HG03432 (cell line): ENCODE measurements at regions not wholly inside any gene's neighbourhood (a gene's known extent, or its start where the extent isn't known, plus 50 kb on each side); places are given as distances from the start of the nearest gene placed in this dataset.
"Not testable (repeated sequence)": the region's sequence is repeated elsewhere in the genome, so short reads cannot be mapped to it uniquely, and the experiment has no call there.

Experiments
- ATAC-seq: cut with Tn5 transposase; IDR thresholded peaks from one replicate; pipeline ENCODE4 v1.9.1; 2021; ENCODE audit warnings: mild to moderate bottlenecking, moderate library complexity; ENCODE audit not compliant: unreplicated experiment

DNA sequence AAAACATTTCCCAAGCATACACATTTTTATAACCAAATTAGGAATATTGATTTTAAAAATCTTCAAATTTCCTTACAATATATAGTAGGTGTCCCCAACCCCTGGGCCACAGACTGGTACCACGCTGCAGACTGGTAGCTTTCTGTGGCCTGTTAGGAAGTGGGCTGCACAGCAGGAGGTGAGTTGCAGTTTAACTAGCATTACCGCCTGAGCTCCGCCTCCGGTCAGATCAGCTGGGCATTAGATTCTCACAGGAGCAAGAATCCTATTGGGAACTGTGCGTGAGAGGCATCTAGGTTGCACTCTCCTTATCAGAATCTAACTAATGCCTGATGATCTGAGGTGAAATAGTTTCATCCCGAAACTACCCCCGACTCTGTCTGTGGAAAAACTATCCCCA, 62.1 kb downstream of the ZWINT start:
- no peak for ATAC-seq

DNA sequence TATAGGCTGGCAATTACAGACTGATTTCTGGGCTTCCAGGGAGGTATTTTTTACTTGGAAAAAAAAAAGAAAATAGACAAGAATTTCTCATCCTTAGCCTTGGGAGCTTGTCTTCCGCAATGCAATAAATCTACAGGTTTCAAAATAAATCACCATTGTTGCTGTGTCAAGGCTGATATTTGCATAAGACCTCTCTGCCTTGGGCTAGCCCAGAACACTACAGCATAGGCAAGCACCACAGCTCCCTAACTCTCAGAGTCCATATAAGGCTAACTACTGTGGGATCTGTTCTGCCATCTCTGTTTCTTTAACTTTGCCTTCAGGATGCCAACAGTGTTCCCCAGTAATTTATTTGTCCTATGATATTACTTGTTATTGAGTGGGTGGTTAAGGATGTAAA, 64.4 kb downstream of the ZWINT start:
- peak; percentile 90 for ATAC-seq

DNA sequence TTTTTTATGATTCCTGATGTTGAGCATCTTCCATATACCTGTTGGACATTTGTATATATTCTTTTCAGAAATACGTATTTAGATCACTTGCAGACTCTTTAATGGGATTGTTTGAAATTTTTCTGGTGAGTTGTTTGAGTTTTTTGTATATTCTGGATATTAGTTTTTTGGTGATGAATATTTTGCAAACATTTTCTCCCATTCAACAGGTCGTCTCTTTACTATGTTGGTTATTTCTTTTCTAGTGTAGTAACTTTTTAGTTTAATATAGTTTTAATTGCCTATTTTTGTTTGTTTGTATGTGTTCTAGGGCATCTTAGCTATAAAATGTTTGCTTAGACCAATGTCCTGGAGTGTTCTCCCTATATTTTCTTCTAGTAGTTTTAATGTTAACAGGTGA, 72.7 kb downstream of the ZWINT start:
- no peak for ATAC-seq

DNA sequence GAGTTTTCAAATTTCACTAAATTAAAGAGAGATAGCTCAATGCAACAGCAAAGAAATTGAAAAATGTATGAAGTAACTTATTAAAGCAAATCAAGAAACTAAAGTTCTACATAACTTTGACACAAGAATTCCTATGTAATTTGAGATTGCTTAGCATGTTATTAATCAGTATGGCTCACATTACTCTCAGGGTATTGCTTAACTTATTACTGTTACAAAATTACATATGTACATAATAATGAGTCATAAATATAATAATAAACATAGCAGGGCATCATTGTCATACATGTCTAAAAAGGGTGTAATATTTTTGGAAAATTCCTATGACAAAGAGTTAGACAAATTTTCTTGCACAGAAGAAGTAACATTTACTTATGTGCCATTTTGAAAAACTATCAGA, 75.0 kb downstream of the ZWINT start:
- no peak for ATAC-seq

DNA sequence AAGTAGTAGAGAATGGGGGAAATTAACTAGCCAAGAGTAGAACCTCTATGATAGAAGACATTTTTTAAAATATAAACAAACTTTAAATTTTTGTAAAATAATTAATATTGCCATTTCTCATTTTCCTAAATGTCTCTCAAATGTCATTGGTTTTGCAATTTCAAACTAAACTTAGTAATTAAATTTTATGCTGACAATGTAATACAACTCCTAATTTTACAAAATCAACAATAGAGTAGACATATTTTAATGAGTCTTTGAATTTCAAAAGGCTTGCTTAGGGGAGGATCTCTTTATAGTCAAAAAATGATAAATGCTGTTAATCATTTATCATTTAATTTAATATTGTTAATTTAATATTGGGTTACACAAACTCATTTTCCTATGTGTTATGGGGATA, 81.8 kb downstream of the ZWINT start:
- no peak for ATAC-seq

DNA sequence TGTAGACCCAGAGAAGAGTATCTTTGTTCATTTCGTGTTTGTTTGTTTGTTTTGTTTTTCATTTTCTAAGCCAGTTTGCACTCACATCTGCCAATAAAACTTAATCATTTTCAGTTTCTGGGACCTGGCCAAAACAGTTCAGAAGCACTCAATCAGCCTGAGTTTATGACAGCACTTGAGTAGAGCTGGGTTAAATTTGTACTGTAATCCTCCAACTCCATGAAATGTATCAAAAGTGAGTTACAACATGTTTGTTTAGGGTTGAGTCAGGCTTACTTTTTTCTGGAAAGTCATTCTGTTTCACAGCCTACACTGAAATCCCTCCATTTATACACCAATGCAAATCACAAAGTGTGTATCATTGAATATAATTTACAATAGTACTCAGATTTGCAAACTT, 91.9 kb downstream of the ZWINT start:
- ATAC-seq: no peak

DNA sequence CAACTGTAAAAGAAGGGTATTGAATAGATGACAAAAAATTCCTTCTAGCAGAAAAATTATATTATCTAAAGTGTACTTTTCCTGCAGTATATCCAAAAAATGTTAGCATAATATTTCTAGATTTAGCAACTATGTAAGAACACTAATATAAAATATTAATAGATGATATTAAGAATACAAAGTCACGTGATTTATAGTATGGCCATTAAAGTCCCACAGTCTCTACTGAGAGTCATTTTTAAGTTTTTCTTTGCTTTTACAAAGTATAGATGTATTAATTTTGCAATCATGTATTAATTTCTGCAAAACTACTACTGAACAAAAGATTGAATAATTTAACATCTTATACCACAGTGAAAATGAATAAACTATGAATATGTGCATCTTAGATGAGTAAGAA, 94.9 kb downstream of the ZWINT start:
- no peak for ATAC-seq

GRCh38 chr10:56258991-56259390, 102.1 kb downstream of the ZWINT start:
- ATAC-seq: no peak

GRCh38 chr10:56258378-56258777, 102.7 kb downstream of the ZWINT start:
- ATAC-seq: no peak

DNA sequence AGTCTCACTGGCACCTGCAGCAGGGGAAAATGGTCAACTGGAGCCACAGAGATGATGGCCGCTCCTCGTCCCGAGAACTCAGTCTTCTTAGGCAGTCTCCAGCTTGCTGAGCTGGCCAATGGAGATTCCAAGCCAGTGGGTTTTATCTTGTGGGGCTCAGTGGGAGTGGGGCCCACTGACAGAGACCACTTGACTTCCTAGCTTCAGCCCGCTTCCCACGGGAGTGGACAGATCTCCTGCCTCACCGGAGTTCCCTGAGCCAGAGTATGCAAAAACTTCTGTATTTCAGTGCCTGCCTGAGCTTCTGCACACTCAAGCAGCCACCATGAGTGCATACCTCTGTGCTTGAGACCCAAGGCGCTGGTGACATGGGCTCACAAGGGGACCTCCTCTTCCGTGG, 105.8 kb downstream of the ZWINT start:
- no peak for ATAC-seq

- no peak for ATAC-seq
Measured at GRCh38 chr10:56240471-56240870, 120.6 kb downstream of the ZWINT start.

DNA sequence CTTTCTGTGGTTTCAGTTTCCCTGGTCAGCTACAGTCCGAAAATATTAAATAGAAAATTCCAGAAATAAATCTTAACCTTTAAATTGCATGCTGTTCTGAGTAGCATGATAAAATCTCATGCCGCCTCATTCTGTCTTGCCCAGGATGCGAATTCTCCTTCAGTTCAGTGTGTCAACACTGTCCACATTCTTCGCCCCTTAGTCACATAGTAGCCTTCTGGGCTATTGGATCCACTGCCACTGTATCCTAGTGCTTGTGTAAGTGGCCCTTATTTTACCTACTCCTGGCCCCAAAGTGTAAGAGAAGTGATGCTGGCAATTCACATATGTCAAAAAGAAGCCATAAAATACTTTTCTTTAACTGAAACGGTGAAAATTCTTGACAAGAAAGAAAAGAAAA, 129.6 kb downstream of the ZWINT start:
- no peak for ATAC-seq

DNA sequence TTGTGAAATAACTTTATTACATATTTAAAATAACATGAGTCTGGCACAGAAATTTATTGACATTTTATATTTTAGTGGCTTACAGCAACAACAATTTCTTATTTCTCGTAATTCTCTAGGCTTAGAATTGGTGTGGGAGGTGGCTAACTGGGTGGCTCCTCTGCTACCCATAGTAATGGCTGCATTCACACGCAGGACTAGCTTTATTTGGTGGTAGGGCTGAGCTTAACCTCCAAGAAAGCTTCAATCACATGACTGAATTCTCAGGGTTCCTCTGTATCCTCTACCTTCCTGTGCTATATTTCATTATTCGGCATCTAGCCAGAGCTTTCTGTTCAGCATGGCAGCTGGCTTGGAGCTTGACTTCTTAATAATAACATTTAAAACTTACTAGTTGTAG, 138.8 kb downstream of the ZWINT start:
- no peak for ATAC-seq

- no peak for ATAC-seq
Measured at GRCh38 chr10:56212951-56213350, 148.1 kb downstream of the ZWINT start.

DNA sequence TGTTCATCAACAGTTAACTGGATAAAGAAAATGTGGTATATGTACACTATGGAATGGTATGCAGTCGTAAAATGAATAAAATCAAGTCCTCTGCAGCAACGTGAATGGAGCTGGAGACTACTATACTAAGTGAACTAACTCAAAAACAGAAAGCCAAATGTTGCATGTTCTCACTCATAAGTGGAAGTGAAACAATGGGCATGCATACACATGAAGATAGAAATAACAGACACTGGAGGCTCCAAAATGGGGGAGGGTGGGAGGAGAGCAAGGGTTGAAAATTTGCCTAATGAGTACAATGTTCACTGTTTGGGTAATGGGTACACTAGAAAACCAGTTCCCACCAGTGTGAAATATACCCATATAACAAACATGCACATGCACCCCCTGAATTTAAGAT, 179.5 kb downstream of the ZWINT start:
- ATAC-seq: peak; percentile 97

GRCh38 chr10:56178210-56178609, 182.8 kb downstream of the ZWINT start:
- ATAC-seq: no peak

- not testable (repeated sequence) for ATAC-seq
Measured at GRCh38 chr10:56155091-56155513, 206.0 kb downstream of the ZWINT start.

DNA sequence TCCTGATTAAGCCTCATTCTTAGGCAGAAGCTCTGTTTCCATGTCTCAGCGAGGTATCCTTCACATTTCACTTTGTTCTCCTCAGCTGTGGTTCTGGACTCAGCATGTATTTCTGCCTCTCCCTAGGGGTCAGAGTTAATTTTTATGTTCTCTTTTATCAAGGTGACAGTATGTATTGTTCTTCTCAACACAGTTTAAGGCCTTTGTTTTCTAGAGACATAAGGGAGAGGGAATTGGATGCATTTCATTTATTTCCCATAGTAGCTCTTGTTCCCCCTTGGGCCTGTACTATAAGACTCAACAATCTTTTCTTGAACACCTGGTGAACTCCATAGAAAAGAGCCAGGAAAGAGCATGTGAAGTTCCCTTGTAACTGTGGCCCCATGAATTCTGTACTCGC, 214.3 kb downstream of the ZWINT start:
- ATAC-seq: no peak

GRCh38 chr10:56142092-56142728, 218.8 kb downstream of the ZWINT start:
- ATAC-seq: peak; percentile 90

DNA sequence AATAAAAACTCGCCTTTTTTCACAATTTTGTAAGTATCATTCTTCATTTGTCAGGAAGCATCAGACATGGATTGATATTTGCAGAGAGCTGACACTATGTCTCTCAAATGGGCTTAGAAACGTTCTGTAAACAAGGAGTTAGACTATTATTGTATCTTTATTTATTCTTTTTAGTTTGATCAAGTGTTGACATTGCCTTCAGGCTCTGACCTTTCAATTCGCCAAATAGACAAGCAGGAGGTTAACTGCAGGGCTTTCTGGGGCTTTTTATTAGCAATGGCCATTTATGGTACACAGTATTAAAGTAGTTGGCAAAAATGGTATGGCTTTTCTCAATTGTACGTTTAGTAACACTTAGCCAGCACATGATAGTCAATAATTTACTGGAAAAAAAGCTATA, 221.7 kb downstream of the ZWINT start:
- ATAC-seq: no peak

DNA sequence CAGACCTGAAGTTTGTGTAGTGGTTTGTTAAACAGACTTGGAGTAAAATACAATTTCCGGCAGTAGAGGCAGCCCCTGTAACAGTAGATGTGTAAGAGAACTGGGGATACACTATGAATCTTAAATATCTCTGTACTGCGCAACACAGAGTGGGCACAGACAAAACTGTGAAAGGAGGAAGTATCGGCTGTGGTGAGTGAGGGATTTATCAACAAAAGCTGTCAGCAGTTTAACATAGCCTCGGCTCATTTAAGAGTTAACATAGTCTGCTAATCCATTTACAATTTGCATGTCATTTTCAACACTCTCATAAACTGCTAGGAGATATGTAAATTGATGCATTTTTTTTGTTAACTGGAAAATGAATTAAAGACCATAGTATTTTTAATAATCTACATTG, 225.2 kb downstream of the ZWINT start:
- peak; percentile 74 for ATAC-seq

- no peak for ATAC-seq
Measured at GRCh38 chr10:56123247-56123646, 237.8 kb downstream of the ZWINT start.

DNA sequence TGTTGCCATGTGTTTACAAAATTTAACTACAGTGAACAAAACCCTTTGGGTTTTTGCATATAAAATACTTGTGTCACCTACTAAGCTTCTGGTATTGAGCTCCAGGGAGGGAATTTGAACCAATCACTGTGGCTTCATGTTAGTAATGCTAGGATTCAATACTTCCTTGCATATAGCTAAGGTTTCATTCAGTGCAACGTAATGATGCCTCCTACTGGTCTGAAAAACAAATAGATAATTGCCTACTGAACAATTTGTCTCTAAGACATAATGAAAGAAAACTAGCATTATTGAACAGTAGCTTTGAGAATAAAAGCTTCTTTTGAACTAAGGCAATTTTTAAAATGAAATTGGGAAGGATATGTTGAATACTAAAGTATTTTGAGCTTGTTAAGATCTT, 244.4 kb downstream of the ZWINT start:
- ATAC-seq: no peak
